HUES48 (cell line): ENCODE measurements at regions not wholly inside any gene's neighbourhood (a gene's known extent, or its start where the extent isn't known, plus 50 kb on each side); places are given as distances from the start of the nearest gene placed in this dataset.

Experiments used
- H3K27ac ChIP-seq: one replicate; pipeline ENCODE4 v1.7.0; 2013; ENCODE audit warnings: low read depth, low read length, inconsistent platforms
- H3K27me3 ChIP-seq: 2 replicates; pipeline ENCODE4 v1.6.1; 2013; ENCODE audit warnings: mild to moderate bottlenecking, low read length; ENCODE audit not compliant: control insufficient read depth, insufficient read depth
- H3K36me3 ChIP-seq: 2 replicates; pipeline ENCODE4 v1.6.1; 2013; ENCODE audit warnings: low read length; ENCODE audit not compliant: control insufficient read depth, insufficient read depth
- H3K4me1 ChIP-seq: 2 replicates; pipeline ENCODE4 v1.6.1; 2013; ENCODE audit warnings: mild to moderate bottlenecking, low read length; ENCODE audit not compliant: control insufficient read depth, insufficient read depth
- H3K4me3 ChIP-seq: 2 replicates; pipeline ENCODE4 v1.5.1; 2013; ENCODE audit warnings: mild to moderate bottlenecking, low read depth, low read length
- H3K9ac ChIP-seq: 2 replicates; pipeline ENCODE4 v1.6.1; 2013; ENCODE audit warnings: mild to moderate bottlenecking, low read depth, low read length, moderate library complexity
- H3K9me3 ChIP-seq: 2 replicates; pipeline ENCODE4 v1.6.1; 2013; ENCODE audit warnings: low read length; ENCODE audit not compliant: control insufficient read depth, insufficient read depth

DNA sequence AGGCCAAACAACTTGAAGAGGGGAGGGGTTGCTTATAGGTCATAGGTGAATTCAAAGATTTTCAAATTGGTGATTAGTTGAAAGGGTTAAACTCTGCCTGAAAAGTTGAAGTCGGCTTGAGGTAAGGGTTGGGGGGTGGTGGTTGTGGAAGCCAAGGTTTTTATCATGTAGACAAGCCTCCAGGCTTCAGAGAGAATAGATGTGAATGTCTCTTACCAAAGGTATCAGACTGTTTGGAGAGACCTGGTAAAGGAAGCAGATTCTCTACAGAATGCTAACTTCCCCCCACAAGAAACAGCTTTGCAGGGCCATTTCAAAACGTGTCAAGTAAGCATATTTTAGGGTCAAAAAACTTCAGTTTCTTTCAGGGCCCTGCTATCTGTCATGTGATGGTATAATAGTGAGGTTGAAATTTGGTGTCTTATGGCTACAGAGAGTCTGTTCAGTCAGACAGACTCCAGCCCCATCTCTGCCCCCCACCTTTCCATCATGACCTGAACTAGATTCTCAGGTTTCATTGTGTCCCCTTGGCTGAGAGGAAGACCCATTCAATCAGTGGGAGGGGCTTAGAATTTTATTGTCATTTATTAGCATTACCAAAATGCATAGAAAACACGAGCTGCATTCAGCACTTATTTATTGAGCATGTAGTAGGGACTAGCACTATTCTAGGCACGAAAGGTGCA is 136.5 kb downstream of the MAP3K7 start:
- Histone ChIP-seq H3K27me3 (no peaks in the 10 kb centered on the region), H3K9ac (no peak overlapping the region), H3K4me1 (peaks cover 23% of the 10 kb centered on the region), H3K9me3 (no peaks in the 10 kb centered on the region), H3K36me3 (no peaks in the 10 kb centered on the region), H3K27ac (peak overlapping the region; percentile 77), H3K4me3 (peak overlapping the region; percentile 29; the same call in 1 of the 2 replicates)

DNA sequence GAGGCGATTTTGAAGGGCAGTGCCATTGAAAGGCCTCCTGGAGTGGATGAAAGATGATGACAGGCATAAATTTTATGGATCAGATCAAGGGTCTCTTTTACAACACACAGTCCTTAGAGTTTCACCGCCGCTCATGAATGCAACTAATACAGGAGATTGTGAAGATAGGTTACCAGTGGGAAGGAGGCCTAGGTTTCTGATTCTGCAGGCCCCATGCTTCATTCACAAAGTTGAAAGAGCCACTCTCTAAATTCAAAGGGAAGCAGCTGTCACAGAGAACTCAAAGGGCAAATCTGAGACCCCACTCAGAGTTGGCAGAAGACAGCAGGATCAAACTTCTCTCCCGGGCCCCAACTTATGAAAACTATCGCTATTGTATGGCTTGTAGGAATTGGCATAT is 137.6 kb downstream of the MAP3K7 start:
- no peaks in the 10 kb centered on the region for H3K36me3 ChIP-seq
- no peak overlapping the region for H3K27ac ChIP-seq
- H3K27me3 ChIP-seq, result no peaks in the 10 kb centered on the region
- peaks cover 23% of the 10 kb centered on the region for H3K4me1 ChIP-seq
- H3K4me3 ChIP-seq, result no peak overlapping the region
- H3K9me3 ChIP-seq, result no peaks in the 10 kb centered on the region
- no peak overlapping the region for H3K9ac ChIP-seq

DNA sequence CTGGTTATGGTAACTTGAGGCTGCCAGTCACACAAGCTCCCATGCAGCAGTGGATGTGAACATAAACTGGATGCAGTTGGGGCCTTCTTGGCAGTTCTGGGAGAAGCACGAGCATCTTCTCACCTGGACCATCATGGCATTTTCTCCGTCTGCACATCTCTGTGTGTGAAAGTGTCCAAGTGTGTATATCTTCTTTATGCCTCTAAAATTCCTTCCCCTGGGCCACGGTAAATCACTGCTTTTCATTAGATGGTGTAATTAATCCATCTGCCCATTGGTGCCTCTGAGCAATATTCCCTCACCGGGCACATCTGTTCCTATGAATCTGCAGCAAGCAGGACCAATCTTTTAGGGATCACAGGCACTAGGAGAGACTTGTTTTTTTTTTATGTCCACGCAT is 138.0 kb downstream of the MAP3K7 start:
- Histone ChIP-seq H3K9ac (no peak overlapping the region), H3K36me3 (no peaks in the 10 kb centered on the region), H3K27me3 (no peaks in the 10 kb centered on the region), H3K4me3 (no peak overlapping the region), H3K9me3 (no peaks in the 10 kb centered on the region), H3K4me1 (peaks cover 23% of the 10 kb centered on the region), H3K27ac (no peak overlapping the region)

DNA sequence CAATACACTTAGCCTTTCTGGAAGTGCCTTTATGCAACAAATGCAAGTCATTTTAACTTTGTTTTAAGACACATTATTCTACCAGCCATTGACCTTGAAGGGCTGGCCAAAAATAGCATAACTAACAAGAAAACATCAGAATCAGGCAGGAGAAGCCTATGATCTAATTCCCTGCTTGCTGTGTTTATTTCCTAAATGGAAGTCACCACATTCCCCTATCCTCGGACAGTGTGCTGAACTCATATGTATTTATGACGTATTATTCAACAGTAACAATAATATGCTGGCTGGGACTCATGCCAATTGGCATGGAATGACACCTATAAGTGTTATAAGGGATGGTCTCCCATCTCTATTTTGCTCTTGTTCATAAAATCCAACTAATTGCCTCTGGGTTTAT is 140.7 kb downstream of the MAP3K7 start:
- no peaks in the 10 kb centered on the region for H3K36me3 ChIP-seq
- H3K4me3 ChIP-seq, result no peak overlapping the region
- H3K27ac ChIP-seq, result no peak overlapping the region
- no peaks in the 10 kb centered on the region for H3K27me3 ChIP-seq
- H3K4me1 ChIP-seq, result peaks cover 30% of the 10 kb centered on the region
- H3K9me3 ChIP-seq, result no peaks in the 10 kb centered on the region
- H3K9ac ChIP-seq, result no peak overlapping the region

DNA sequence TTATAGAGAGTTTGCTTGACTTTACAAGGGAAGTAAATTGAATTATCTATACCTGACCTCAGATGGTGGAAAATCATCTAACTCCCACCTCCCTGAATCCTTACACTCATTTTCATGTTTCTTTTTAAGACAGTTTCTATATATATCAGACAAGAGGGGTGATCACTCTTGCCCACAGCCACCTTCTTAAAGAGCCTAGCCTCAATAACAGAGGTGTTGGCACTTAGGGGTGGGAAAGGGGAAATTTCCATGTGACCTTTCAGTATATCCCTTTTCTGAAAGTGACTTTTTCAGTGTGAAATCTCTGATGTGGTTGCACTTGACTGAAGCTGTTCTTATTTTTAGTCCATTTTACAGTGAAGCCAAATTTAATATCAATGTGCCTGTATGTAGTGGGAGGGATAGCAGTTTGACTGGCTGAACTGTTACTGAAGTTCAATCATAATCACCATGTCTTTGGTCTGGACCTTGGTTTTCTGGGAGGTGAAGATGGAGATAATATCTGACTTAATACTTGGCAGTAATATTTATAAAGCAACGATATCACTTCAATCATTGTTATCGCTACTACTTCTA is 141.3 kb downstream of the MAP3K7 start:
- H3K4me3 ChIP-seq, result no peak overlapping the region
- H3K9ac ChIP-seq, result no peak overlapping the region
- no peaks in the 10 kb centered on the region for H3K9me3 ChIP-seq
- no peak overlapping the region for H3K27ac ChIP-seq
- H3K4me1 ChIP-seq, result peaks cover 29% of the 10 kb centered on the region
- H3K27me3 ChIP-seq, result no peaks in the 10 kb centered on the region
- no peaks in the 10 kb centered on the region for H3K36me3 ChIP-seq

DNA sequence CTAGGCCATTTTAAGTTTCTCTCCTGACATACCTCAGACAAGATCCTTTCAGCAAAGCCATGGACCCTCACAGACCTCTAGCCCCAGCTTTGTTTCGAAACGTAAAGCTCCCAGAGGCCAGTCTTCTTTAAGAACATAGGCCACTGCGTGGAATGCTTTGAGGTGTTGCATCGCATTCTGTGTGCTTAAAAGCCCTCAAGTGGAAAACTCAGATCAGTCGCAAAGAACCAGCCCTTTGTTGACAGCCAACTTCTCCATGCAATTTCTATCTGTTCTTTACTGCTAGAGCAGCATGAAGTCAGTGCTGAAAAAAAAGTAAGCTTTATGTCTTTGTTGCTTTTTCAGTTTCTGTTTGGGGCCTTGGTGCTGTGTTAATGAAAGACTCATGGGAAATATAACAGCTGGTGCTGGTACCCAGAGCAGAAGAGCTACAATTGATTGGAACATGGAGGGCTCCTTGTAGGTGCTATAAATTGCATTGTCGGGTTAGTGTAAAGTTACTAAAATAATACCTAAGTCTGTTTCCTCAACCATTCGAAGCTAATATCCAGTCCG is 142.6 kb downstream of the MAP3K7 start:
- H3K9me3 ChIP-seq, result no peaks in the 10 kb centered on the region
- no peak overlapping the region for H3K4me3 ChIP-seq
- H3K9ac ChIP-seq, result no peak overlapping the region
- no peak overlapping the region for H3K27ac ChIP-seq
- no peaks in the 10 kb centered on the region for H3K36me3 ChIP-seq
- H3K4me1 ChIP-seq, result peaks cover 21% of the 10 kb centered on the region
- no peaks in the 10 kb centered on the region for H3K27me3 ChIP-seq

DNA sequence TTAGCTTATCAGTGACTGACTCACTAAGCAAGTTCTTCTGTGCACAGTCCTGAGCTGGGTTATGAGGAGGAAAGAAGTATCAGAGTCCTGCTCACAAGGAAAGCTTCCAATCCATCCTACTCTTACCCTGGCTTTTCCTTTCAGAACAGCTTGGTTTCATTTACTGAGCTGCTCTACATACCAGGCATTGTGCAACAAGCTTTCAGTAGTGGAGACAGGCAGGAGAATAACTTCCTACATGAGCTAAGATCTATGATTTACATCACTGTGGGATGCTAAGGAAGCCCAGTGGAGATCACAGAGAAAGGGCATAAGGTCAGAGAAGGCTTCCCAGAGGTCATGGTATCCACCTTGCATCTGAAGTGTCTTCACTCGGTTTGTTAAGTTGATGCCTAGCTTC is 144.5 kb downstream of the MAP3K7 start:
- peaks cover 32% of the 10 kb centered on the region for H3K4me1 ChIP-seq
- H3K27ac ChIP-seq, result no peak overlapping the region
- H3K9ac ChIP-seq, result no peak overlapping the region
- no peaks in the 10 kb centered on the region for H3K27me3 ChIP-seq
- no peaks in the 10 kb centered on the region for H3K9me3 ChIP-seq
- no peak overlapping the region for H3K4me3 ChIP-seq
- H3K36me3 ChIP-seq, result no peaks in the 10 kb centered on the region

DNA sequence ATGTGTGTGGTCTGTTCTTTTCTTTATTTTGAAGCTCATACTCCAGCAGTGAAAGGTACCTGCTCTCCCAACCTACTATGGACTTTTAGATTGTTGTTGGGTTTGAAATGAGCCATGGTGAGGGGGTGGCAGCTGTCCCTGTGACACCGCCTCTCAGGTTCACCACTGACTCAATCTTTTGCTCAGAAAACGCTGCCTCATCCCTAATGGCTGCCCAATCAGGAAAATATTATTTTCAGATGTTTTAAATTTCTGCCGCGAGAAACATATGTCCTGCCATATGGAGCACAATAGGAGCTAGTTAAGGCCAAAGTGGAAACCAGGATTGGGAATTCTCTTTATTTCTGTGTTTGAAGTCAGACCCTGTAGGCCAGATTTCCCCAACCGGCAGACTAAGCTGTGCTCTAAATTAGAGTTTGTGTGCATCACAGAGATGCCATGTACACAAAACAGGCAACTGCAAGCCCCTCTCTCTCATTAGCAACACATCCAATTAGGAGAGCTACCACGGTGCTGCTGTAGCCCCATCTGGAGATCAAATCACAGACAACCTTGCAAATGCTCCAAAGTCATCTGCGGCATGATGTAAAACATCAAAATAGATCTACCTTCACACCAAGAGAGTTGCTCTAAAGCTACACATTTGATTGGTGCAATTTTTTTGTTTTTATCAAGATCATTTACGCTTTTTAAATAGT is 144.1 kb upstream of the BACH2 start:
- Histone ChIP-seq H3K4me3 (no peak overlapping the region), H3K9ac (no peak overlapping the region)

DNA sequence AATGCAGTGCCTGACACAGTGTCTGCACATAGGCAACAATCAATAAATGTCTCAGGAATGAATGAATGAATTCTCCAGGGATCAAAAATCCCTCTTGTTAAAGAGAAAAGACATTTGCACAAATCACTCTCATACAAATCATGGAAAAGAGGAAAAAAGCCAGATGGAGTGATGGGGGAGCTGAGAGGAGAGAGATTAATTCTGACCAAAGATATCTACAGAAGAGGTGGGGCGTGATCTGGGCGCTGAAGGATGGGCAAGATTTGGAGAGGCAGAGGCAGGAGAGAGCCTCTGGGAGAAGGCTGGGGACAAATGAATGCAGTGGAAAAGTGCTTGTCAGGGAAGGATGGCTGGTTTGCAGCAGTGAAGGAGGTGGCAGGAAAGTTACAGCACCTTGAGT is 142.9 kb upstream of the BACH2 start:
- Histone ChIP-seq H3K27me3 (no peaks in the 10 kb centered on the region), H3K9me3 (no peaks in the 10 kb centered on the region), H3K4me3 (no peak overlapping the region), H3K36me3 (no peaks in the 10 kb centered on the region), H3K9ac (no peak overlapping the region), H3K4me1 (peaks cover 59% of the 10 kb centered on the region), H3K27ac (no peak overlapping the region)

More for the DNA sequence above, 144.1 kb upstream of the BACH2 start:
- H3K27ac ChIP-seq, result peak overlapping the region; percentile 24
- peaks cover 48% of the 10 kb centered on the region for H3K4me1 ChIP-seq
- H3K36me3 ChIP-seq, result no peaks in the 10 kb centered on the region
- no peaks in the 10 kb centered on the region for H3K9me3 ChIP-seq
- H3K27me3 ChIP-seq, result no peaks in the 10 kb centered on the region

DNA sequence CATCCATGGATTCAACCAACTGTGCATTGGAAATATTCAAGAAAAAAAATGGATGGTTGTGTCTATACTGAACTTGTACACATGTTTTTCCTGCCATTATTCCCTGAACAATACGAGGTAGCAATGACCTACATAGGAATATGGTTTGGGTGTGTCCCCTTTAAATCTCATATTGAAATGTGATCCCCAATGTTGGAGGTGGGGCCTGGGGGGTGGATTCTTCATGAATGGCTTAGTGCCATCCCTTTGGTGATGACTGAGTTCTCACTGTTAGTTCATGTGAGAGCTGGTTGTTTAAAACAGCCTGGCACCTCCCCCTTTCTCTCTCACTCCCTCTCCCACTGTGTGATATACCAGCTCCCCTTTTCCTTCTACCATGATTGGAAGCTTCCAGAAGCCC is 139.8 kb upstream of the BACH2 start:
- Histone ChIP-seq H3K36me3 (no peaks in the 10 kb centered on the region), H3K27ac (peak overlapping the region; percentile 47), H3K4me3 (no peak overlapping the region), H3K9ac (no peak overlapping the region), H3K9me3 (peaks cover 14% of the 10 kb centered on the region), H3K27me3 (no peaks in the 10 kb centered on the region), H3K4me1 (peaks cover 55% of the 10 kb centered on the region)
